Activated CD4-positive, CD25-positive, alpha-beta regulatory T cell (primary cell): ENCODE measurements at regions not wholly inside any gene's neighbourhood (a gene's known extent, or its start where the extent isn't known, plus 50 kb on each side); places are given as distances from the start of the nearest gene placed in this dataset.

Experiments used
- DNase-seq, 4 experiments: peaks; one replicate each; lab custom pipeline; 2025; lab: John Stamatoyannopoulos, UW

GRCh38 chr11:15379483-15379882, 264.8 kb downstream of the INSC start:
- no peak for DNase-seq

- DNase-seq = no peak
Measured at GRCh38 chr11:15390857-15391256, 276.1 kb downstream of the INSC start.

GRCh38 chr11:15396778-15397177, 282.1 kb downstream of the INSC start:
- DNase-seq = no peak

- DNase-seq = no peak
Measured at GRCh38 chr11:15406851-15407351, 292.2 kb downstream of the INSC start.

- DNase-seq = no peak
Measured at GRCh38 chr11:15412054-15412453, 297.3 kb downstream of the INSC start.

GRCh38 chr11:15418921-15419320, 304.2 kb downstream of the INSC start:
- no peak for DNase-seq

- no peak for DNase-seq
Measured at GRCh38 chr11:15419696-15420095, 305.0 kb downstream of the INSC start.

- DNase-seq = no peak
Measured at GRCh38 chr11:15430381-15430780, 315.7 kb downstream of the INSC start.

- DNase-seq = no peak
Measured at GRCh38 chr11:15434529-15434928, 319.8 kb downstream of the INSC start.

GRCh38 chr11:15446315-15446714, 331.6 kb downstream of the INSC start:
- no peak for DNase-seq

- no peak for DNase-seq
Measured at GRCh38 chr11:15446929-15447328, 332.2 kb downstream of the INSC start.

GRCh38 chr11:15451713-15452112, 337.0 kb downstream of the INSC start:
- DNase-seq = no peak

GRCh38 chr11:15453211-15453765, 338.6 kb downstream of the INSC start:
- DNase-seq = no peak

GRCh38 chr11:15468466-15468865, 353.7 kb downstream of the INSC start:
- no peak for DNase-seq

GRCh38 chr11:15471048-15471894, 356.5 kb downstream of the INSC start:
- no peak for DNase-seq

- DNase-seq = no peak
Measured at GRCh38 chr11:15471895-15472799, 357.4 kb downstream of the INSC start.

- DNase-seq = no peak
Measured at GRCh38 chr11:15473954-15474837, 359.5 kb downstream of the INSC start.

GRCh38 chr11:15476371-15476917, 361.7 kb downstream of the INSC start:
- DNase-seq = no peak

GRCh38 chr11:15481871-15482270, 367.1 kb downstream of the INSC start:
- no peak for DNase-seq

- DNase-seq = no peak
Measured at GRCh38 chr11:15483205-15483604, 368.5 kb downstream of the INSC start.

- no peak for DNase-seq
Measured at GRCh38 chr11:15484398-15484797, 369.7 kb downstream of the INSC start.
